HG03175 (cell line): ENCODE measurements at regions not wholly inside any gene's neighbourhood (a gene's known extent, or its start where the extent isn't known, plus 50 kb on each side); places are given as distances from the start of the nearest gene placed in this dataset.

Source experiments
- ATAC-seq: cut with Tn5 transposase; IDR thresholded peaks from one replicate; pipeline ENCODE4 v1.9.1; 2021; ENCODE audit warnings: mild to moderate bottlenecking, moderate library complexity; ENCODE audit not compliant: unreplicated experiment

- ATAC-seq, result no peak
Measured at GRCh38 chr17:73879987-73880386, 235.7 kb upstream of the SDK2 start.

- no peak for ATAC-seq
Measured at GRCh38 chr17:73882590-73882989, 238.3 kb upstream of the SDK2 start.

GRCh38 chr17:73883175-73883574, 238.9 kb upstream of the SDK2 start:
- ATAC-seq, result no peak

GRCh38 chr17:73887739-73888138, 243.5 kb upstream of the SDK2 start:
- ATAC-seq, result no peak

DNA sequence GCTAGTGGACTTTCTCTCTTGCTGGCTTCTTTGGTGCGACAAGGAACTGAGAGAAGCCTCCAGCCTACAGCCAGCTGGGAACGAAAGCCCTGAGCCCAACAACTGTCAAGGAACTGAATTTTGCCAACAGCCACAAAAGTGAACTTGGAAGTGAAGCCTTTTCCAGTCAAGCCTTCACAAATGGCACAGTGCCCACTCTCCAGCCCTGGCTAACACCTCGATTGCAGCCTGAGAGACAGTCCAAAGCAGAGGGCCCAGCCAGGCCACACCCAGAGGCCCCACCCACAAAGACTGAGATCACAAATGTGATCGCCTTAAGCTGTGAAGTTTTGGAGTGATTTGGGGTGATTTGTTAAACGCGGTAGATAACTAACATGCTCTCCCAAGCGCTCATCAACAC, 244.6 kb upstream of the SDK2 start:
- no peak for ATAC-seq

- no peak for ATAC-seq
Measured at GRCh38 chr17:73889439-73889838, 245.2 kb upstream of the SDK2 start.

- no peak for ATAC-seq
Measured at GRCh38 chr17:73890831-73891405, 246.7 kb upstream of the SDK2 start.

DNA sequence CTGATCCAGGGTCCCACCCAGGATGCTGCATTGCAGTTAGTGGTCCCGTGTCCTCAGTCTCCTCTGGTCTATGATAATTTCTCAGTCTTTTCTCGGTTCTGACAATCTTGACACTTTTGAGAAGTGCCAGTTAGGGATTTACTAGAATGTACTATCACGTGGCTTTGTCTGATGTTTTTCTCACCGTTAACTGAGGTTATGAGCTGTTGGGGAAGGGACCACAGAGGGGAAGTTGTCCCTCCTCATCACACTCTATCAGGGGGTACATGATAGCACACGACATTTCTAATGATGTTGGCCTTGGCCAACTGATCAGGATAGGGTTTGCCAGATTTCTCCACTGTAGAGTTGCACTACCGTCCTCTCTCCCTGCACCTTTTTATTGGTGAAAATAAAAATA, 250.9 kb upstream of the SDK2 start:
- no peak for ATAC-seq

DNA sequence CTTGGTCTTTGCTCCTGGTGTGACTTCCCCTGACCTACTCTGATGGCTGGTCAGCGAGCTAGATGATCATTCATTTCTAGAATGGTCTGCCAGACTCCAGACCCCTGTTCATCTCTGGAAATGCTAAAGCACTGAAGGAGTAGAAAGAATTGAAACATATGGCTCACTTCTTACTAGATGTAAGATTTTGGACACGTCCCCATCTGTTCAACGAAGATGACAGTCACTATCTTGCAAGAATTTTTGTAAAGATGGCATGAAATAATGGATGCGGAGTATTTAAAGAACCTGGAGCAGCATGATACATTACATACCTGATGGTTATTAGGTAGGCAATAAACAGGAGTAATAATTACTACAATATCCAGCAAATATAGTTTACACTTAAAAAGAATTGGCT, 252.7 kb upstream of the SDK2 start:
- no peak for ATAC-seq

GRCh38 chr17:73899839-73900238, 255.6 kb upstream of the SDK2 start:
- no peak for ATAC-seq

- no peak for ATAC-seq
Measured at GRCh38 chr17:73900516-73900915, 256.3 kb upstream of the SDK2 start.

- ATAC-seq, result no peak
Measured at GRCh38 chr17:73901249-73901648, 257.0 kb upstream of the SDK2 start.

GRCh38 chr17:73901661-73902415, 257.6 kb upstream of the SDK2 start:
- ATAC-seq, result no peak

DNA sequence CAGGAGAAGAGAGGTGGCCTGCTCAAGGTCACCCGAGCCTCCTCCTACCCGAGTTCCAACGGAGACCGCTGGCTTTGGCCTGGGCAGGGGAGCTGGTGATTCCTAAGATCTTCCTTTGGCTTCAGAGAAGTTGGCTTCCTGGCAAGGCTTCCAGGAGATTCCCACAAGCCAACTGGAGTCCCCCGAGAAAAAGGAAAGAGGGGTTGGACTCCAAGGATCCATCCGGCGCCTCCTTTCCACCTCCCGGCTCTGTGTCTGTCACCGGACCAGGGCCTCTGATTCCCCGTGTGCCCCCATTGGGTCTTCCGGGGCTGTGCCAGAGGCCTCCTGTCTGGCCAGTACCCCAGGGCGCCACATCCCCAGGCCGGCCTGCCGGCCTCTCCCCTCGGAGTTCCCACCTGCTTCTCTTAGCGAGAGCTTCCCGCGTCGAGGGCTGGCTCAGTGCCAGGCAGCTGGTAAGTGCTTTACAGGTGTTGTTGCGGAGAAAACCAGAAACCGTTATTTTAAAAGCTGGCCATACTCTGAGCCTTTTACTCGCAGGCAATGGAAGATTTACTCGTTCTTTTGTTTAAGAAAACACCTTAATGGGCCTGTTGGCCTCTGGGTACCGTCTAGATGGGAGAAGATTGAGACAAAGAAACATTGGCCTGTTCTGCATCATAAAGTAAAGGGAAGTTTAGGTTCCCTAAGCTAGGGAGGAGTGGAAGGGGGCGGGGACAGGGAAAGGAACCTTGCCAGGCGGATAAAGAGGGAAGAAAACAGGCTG, 258.4 kb upstream of the SDK2 start:
- no peak for ATAC-seq

GRCh38 chr17:73906896-73907870, 262.9 kb upstream of the SDK2 start:
- no peak for ATAC-seq

- no peak for ATAC-seq
Measured at GRCh38 chr17:73909186-73909585, 264.9 kb upstream of the SDK2 start.

DNA sequence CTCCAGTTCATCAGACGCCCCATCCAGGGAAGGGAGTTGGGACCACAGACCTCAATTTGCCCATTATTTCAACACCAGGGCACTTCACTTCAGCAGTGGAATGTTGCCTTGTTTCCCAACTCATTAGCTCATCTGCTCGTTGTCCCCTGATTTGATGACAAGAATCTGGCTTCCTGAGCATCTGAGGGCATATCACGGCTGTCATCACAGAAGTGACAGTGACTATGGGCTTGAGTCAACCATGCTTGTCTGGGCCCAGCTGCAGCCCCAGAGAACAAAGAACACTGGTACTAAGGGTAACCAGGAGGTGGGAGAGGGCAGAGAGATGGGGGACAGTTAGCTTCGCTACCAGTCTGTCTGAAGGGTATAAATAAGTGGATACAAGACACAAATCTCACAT, 266.0 kb upstream of the SDK2 start:
- no peak for ATAC-seq

GRCh38 chr17:73910821-73911515, 266.7 kb upstream of the SDK2 start:
- no peak for ATAC-seq

DNA sequence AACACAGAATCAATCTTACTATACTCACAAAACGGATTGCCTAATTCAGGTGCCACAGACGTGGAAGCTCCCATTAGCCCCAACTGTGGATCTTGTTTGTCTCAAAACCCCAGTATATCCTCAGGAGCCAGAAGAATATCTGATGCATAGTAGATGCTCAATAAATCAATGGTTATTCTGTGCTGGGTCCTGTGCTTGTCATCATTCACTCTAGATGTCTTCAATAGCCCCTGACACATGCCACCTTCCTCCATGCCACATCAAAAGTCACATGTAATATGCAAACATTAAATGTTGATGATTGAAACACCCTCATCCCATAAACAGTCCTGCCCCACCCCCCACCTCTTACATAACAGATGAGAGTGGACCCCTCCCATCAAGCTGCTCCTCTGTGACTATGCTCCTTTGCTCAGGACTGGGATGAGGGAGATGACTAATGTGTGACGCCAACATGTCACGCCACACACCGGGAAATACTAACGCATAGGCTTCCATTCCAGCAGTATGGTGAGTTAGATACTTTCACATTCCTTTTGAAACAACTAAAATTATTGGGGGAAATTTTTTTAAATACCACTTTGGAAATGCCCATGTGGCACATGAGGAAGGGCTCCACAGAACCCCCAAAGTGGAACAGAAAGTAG, 267.6 kb upstream of the SDK2 start:
- ATAC-seq, result no peak

GRCh38 chr17:73912373-73912746, 268.1 kb upstream of the SDK2 start:
- ATAC-seq, result no peak
